ENCODE measurements at regions not wholly inside any gene's neighbourhood (a gene's known extent, or its start where the extent isn't known, plus 50 kb on each side); places are given as distances from the start of the nearest gene placed in this dataset.

- Mint-ChIP-seq H3K4me3 (no peak overlapping the region), H3K27ac (no peak overlapping the region), H3K9me3 (peaks cover 44% of the 10 kb centered on the region), H3K4me1 (ENCODE audit: low read depth) (no peaks in the 10 kb centered on the region), H3K27me3 (ENCODE audit: insufficient read depth) (no peaks in the 10 kb centered on the region), H3K36me3 (ENCODE audit: low read depth) (0 out of 2 replicates have a peak, but pooled peaks cover 5% of the 10 kb centered on the region)
- TF ChIP-seq CTCF (IDR thresholded peaks at IDR 0.05), result no peak
- no peak for DNase-seq
Observed at GRCh38 chr4:32435308-32435707, 1715.1 kb downstream of the PCDH7 start.

- Mint-ChIP-seq H3K27me3 (ENCODE audit: insufficient read depth) (no peaks in the 10 kb centered on the region), H3K4me1 (ENCODE audit: low read depth) (no peaks in the 10 kb centered on the region), H3K36me3 (ENCODE audit: low read depth) (0 out of 2 replicates have a peak, but pooled peaks cover 5% of the 10 kb centered on the region), H3K27ac (no peak overlapping the region), H3K4me3 (no peak overlapping the region), H3K9me3 (peaks cover 40% of the 10 kb centered on the region)
- no peak for DNase-seq
- no peak for TF ChIP-seq CTCF (IDR thresholded peaks at IDR 0.05)
Observed at GRCh38 chr4:32436816-32437215, 1716.6 kb downstream of the PCDH7 start.

GRCh38 chr4:32440391-32440790 is 1720.2 kb downstream of the PCDH7 start:
- Mint-ChIP-seq H3K36me3 (ENCODE audit: low read depth) (peaks cover 5% of the 10 kb centered on the region; the same call in 1 of the 2 replicates), H3K4me1 (ENCODE audit: low read depth) (no peaks in the 10 kb centered on the region), H3K27ac (no peak overlapping the region), H3K4me3 (no peak overlapping the region), H3K9me3 (peaks cover 26% of the 10 kb centered on the region), H3K27me3 (ENCODE audit: insufficient read depth) (no peaks in the 10 kb centered on the region)
- DNase-seq, result no peak
- TF ChIP-seq CTCF (IDR thresholded peaks at IDR 0.05), result no peak

- peaks cover 17% of the 10 kb centered on the region for H3K9me3 Mint-ChIP-seq
- TF ChIP-seq CTCF (IDR thresholded peaks at IDR 0.05), result no peak
- H3K27ac Mint-ChIP-seq, result no peak overlapping the region
- H3K27me3 Mint-ChIP-seq (ENCODE audit: insufficient read depth), result no peaks in the 10 kb centered on the region
- H3K4me1 Mint-ChIP-seq (ENCODE audit: low read depth), result no peaks in the 10 kb centered on the region
- no peaks in the 10 kb centered on the region for H3K36me3 Mint-ChIP-seq (ENCODE audit: low read depth)
- DNase-seq, result no peak
- H3K4me3 Mint-ChIP-seq, result no peak overlapping the region
Observed at GRCh38 chr4:32454482-32454881, 1734.3 kb downstream of the PCDH7 start.

GRCh38 chr4:32455231-32455630 is 1735.1 kb downstream of the PCDH7 start:
- Mint-ChIP-seq H3K4me3 (no peak overlapping the region), H3K27ac (no peak overlapping the region), H3K9me3 (peaks cover 9% of the 10 kb centered on the region), H3K4me1 (ENCODE audit: low read depth) (no peaks in the 10 kb centered on the region), H3K27me3 (ENCODE audit: insufficient read depth) (no peaks in the 10 kb centered on the region), H3K36me3 (ENCODE audit: low read depth) (no peaks in the 10 kb centered on the region)
- no peak for TF ChIP-seq CTCF (IDR thresholded peaks at IDR 0.05)
- DNase-seq, result no peak

- no peak for DNase-seq
- Mint-ChIP-seq H3K27ac (no peak overlapping the region), H3K4me3 (no peak overlapping the region), H3K27me3 (ENCODE audit: insufficient read depth) (no peaks in the 10 kb centered on the region), H3K9me3 (peaks cover 5% of the 10 kb centered on the region; the same call in 1 of the 2 replicates), H3K4me1 (ENCODE audit: low read depth) (no peaks in the 10 kb centered on the region), H3K36me3 (ENCODE audit: low read depth) (no peaks in the 10 kb centered on the region)
- TF ChIP-seq CTCF (IDR thresholded peaks at IDR 0.05), result no peak
Observed at GRCh38 chr4:32460972-32461371, 1740.8 kb downstream of the PCDH7 start.

Data from HFFc6 (cell line).